ENCODE measurements at regions not wholly inside any gene's neighbourhood (a gene's known extent, or its start where the extent isn't known, plus 50 kb on each side); places are given as distances from the start of the nearest gene placed in this dataset.

DNA sequence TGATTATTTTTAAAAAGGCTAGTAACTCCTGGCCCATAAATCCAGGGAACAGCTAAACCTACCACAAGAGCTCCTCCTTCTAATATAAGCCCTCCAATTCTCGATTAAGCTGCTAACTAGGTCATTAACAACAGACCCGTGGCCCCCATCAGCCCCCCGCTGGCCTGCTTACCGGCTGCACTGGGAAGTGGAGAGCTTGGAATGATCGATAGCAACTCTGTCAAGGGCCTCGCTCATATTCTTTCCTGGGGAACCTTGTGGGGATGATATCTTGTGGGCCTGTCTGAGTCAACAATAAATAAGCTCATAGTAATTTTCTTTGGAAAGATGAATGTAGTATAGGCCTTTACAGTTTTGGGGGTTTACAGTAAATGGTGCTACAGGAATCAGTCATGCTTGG, 353.5 kb downstream of the TCERG1L start:
- TF ChIP-seq, protein P1, sequence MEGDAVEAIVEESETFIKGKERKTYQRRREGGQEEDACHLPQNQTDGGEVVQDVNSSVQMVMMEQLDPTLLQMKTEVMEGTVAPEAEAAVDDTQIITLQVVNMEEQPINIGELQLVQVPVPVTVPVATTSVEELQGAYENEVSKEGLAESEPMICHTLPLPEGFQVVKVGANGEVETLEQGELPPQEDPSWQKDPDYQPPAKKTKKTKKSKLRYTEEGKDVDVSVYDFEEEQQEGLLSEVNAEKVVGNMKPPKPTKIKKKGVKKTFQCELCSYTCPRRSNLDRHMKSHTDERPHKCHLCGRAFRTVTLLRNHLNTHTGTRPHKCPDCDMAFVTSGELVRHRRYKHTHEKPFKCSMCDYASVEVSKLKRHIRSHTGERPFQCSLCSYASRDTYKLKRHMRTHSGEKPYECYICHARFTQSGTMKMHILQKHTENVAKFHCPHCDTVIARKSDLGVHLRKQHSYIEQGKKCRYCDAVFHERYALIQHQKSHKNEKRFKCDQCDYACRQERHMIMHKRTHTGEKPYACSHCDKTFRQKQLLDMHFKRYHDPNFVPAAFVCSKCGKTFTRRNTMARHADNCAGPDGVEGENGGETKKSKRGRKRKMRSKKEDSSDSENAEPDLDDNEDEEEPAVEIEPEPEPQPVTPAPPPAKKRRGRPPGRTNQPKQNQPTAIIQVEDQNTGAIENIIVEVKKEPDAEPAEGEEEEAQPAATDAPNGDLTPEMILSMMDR (IDR thresholded peaks at IDR 0.05) = no peak
- DNase-seq (ENCODE audit: low spot score) = no peak
- no peak for ATAC-seq (ENCODE audit: low FRiP score)

DNA sequence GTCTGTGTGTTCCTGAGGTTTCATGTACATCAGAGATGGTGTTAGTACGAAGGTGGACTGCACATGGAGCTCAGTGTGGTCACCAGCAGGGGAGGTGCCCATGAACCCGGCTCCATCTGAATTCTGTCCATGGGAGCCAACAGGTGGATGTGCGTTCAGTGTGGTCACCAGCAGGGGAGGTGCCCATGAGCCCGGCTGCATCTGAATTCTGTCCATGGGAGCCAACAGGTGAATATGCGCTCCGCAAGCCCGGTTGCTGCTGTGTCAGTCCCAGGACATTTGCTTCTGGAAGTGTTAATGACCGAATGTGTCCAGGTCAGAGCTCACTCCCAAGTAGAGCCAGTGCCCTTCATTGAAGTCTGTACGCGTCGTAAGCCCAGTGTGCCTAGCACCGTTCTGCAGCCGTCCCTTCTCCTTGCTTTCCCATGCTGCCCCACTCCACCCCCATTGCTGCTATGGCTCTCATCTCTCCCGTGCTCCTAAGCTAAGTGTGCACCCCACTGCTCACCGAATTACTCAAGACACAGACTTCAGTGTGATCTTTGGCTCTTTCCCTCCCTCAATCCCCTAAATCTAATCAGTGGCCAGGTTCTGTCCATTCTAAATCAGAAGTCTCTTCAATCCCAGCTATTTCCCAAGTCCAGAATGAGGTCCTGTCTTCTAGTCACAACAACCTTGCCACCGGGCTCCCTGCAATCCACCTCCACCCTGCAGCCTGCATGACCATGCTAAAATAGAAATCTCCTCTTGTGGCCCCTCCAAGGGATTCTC, 352.4 kb downstream of the TCERG1L start:
- ATAC-seq (ENCODE audit: low FRiP score) = no peak
- no peak for DNase-seq (ENCODE audit: low spot score)

DNA sequence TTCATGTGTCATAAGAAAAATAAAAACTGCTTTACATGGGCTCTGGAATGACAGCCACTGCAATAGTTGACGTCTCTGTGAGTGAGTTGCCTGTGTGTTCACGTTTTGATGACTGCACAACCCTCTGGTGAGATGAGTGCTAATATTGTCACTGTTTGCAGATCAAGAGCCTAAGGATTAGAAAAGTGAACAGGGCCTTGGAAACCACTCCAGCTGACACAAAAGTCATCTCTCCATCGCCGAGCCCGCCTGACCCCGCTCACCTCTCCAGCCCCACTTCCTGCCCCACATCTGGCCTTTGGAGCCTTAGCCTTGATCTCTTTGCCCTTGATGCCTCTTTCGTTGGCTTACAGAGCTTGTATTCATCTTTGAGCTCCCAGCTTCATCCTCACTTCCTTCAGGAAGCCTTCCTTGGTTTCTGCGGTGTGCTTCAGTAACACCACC, 351.7 kb downstream of the TCERG1L start:
- ATAC-seq (ENCODE audit: low FRiP score) (no peak), DNase-seq (ENCODE audit: low spot score) (no peak)
- TF ChIP-seq, protein P1 (IDR thresholded peaks at IDR 0.05) = no peak

More for the DNA sequence above, 352.4 kb downstream of the TCERG1L start:
- TF ChIP-seq, protein P1 (IDR thresholded peaks at IDR 0.05) = no peak

DNA sequence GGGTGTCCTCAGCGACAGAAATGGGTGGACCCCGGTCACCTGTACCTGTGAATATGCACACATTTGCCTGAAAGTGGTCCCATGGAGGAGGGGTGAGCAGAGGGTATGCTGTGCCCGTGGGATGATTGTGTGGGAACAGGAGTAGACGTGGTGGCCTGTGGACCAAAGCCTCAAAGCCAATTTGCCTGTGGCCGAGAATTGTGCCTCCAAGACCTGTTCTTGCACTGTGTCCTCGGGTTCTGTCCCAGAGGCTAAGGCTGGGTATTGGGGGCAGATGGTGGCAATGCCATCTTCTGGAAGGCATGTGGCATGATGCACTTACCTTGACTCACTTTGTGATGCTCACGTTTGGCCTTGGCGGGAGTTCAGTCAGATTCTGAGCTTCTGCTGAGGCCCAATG, 351.0 kb downstream of the TCERG1L start:
- TF ChIP-seq, protein P1 (IDR thresholded peaks at IDR 0.05) = no peak
- DNase-seq (ENCODE audit: low spot score) = no peak

DNA sequence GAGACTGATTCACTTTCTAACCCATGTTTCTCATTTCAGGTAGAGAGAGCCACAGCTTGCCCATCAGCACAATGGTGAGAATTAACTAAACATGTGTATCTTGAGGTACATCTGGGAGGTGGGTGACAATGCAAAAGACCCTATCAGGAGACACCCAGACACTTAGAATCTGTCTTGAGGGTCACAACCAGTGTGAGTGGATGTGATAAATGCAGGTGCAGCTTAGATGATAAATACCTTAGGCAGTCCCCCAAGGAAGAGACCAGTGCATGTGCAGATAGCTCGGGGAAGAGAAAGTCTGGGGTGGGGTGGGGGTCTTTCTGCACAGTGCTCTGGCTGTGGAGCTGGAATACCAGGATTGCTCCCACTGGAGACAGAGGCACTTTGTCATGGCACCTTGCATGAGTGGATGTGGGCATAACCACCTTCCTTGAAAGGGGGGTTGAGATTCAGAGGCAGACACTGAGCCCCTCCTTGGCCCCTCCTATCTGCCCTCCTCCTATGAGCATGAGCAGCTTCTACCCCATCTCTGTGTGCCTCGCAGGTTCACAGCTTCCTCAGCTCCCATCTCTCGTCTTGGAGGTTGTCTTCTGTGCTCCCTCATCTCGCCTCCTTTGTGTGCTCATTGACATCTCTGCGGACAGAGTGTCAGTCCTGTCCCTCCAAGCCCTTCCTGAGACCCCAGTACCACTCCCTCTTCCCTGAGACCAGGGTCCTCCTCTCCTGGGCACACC, 349.8 kb downstream of the TCERG1L start:
- TF ChIP-seq, protein P1 (IDR thresholded peaks at IDR 0.05) = no peak
- no peak for ATAC-seq (ENCODE audit: low FRiP score)
- DNase-seq (ENCODE audit: low spot score) = no peak

More for the DNA sequence above, 351.0 kb downstream of the TCERG1L start:
- no peak for ATAC-seq (ENCODE audit: low FRiP score)

DNA sequence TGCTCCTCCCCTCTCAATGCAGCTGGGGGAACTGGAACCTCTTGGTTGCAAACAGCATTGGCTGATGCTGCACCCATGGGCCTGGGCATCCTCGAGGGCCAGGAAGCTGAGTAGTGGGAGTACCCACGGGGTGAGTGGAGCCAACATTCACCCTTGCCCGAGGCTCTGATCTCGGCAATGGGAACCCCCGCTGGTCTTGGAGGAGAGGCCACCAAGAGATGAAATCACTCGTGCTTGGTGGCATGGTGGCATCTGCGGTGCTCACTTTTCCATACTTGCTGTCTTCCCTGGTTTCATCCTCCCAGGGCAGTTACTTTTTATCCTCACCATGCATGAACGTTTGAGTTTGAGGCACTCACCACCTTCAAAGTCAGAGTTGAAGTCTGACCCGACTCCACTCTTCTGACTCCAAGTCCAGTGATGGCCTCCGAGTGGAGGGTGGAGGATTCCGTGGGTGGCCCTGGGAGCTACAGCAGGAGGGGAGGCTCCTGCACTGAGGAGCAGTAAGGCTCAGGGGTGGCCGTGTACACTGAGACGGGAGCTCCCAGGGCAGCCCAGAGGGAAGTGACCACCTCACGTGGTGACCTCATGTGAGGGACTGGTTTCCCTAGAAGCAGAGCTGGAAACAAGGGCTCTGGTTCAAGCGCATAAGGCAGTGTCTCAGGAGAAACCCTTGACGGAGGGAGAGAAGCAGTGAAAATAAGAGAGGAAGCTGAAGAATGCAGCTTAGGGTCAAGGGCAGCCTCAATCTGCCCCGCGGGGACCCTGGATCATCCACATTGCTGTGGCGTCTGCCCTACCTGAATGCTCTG, 349.1 kb downstream of the TCERG1L start:
- ATAC-seq (ENCODE audit: low FRiP score) (no peak), DNase-seq (ENCODE audit: low spot score) (no peak)
- TF ChIP-seq, protein P1 (IDR thresholded peaks at IDR 0.05) = no peak
